HG03354 (cell line): ENCODE measurements at regions not wholly inside any gene's neighbourhood (a gene's known extent, or its start where the extent isn't known, plus 50 kb on each side); places are given as distances from the start of the nearest gene placed in this dataset.

ENCODE experiments used
- ATAC-seq: cut with Tn5 transposase; IDR thresholded peaks from one replicate; pipeline ENCODE4 v1.9.1; 2021; ENCODE audit warnings: mild to moderate bottlenecking; ENCODE audit not compliant: unreplicated experiment, poor library complexity, severe bottlenecking

DNA sequence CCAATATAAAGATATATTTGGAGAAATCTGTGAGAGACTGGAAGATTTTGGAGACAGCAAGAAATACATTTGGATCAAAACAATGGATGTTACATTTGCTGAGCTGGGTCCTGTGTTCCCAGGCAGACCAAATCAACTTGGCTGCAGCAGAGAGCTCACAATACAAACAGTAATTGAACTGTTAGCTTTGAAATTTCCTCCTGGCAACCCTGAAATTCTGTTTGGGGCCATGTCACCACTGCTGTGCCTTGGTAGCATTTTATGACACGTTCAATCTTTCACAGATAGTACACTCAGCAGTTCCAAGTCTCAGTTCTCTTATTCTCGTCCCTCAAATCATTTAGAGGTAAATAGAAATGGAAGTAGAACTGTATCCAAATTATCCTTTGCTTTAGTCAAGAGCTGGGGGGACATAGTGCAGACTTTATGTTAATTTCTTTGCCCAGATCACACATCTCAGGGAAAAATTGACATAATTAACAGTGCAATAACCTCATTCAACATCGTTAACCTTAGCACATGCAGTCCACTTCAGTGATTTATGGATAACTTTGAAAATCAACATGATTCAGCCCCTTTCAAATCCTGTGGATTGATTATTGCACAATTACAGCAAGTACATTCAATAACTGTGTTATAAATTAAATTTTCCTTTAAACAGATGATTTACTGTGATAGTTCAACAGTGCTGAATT, 277.4 kb upstream of the MC4R start:
- ATAC-seq: no peak

DNA sequence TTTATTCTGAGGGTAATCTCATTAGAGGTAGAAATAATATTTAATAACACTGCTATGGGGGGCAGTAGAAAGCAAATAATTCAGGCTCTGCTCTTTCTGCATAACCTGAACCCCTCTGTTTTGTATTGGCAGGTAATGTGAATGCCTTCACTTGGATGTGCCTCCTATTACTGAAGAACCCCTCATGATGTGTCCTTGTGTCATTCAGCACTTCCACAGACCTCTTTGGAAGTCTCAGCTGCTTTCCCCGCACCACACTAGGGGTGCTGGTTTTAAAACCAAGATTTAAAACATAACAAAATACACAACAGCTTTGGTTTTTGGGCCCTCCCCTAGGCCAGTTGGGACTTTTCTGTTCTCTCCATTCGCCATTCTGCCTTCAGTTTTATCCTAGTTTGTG, 281.7 kb upstream of the MC4R start:
- no peak for ATAC-seq

DNA sequence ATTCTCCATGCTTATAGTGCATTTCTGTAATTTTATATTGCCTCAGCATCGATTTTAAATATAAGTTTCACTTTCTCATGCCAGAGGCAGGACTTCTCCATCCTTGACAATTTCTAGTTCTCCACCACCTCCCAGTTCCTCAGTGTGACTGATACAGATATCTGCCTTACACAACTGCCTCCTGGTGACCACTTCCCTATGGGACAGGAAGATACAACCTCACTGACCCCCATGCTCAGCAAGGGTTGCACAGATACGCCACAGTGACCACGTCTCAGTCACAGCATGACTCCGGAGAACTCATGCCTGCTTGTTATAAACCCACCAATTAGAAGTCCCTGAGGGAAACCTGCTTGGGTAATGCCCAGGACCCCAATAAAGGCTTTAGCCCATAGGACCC, 284.0 kb upstream of the MC4R start:
- ATAC-seq: no peak

DNA sequence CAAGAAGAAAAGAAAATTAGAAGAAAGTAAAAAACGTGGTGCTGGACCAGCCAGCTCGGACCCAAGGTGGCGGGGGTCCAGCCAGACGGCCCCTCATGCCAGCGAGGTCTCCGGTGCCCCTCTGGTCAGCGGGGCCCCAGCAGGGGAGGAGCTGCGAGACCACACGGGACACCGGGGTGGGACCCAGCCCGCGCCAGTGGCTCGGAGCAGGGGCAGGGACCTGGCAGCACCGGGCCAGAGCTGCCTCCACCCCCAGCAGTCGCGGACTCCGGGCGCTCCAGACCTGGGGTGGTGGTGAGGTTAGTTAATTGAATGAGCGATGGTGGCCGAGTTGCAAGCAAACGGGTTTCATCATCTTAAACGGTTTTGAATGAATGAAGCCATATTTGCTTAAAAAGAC, 289.9 kb upstream of the MC4R start:
- ATAC-seq: no peak

DNA sequence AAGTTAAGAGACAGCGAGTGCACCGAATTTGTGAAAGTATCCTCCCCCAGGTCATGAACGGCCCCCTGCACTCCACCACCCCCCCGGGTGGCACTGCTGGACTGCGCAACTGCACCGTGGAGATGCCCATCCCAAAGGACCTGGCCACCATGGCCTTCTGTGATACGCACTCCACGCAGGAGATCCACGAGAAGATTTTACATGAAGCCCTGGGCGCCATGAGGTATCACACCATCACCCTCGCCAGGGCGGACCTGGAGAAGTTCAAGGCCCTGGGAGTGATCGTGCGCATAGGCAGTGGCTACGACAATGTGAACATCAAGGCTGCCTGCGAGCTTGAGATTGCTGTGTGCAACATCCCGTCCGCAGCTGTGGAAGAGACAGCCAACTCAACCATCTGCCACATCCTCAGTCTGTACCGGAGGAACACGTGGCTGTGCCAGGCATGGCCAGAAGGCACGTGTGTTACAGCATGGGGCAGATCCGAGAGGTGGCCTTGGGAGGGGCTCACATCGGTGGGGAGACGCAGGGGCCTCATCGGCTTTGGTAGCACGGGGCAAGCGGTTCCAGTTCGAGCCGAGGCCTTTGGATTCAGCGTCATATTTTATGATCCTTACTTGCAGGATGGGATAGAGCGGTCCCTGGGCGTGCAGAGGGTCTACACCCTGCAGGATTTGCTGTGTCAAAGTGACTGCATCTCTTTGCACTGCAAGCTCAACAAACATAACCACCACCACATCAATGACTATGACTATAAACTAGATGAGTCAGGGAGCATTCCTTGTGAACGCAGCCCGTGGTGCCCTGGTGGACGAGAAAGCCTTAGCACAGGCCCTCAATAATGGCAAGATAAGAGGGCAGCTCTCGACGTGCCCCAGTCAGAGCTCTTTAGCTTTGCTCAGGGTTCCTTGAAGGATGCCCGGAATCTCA, 290.8 kb upstream of the MC4R start:
- ATAC-seq: no peak

DNA sequence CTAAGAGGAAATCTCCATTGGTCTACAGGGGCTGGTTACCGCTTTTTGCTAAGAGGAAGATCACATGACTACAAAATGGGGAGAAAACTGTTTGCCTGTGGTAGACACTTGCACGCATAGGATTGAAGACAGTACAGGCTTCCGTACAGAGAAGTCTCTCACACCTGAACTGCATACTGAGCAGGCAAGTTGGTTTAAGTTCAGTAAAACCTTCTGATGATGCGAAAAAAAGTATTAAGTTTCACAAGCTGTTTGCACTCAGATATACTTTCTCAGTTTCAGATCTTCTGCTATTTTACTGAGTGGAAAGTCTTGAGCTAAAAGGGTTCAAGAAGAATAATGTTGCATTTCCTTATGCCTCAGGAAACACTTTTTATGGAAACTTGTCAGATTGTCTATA, 292.2 kb upstream of the MC4R start:
- peak; percentile 66 for ATAC-seq

DNA sequence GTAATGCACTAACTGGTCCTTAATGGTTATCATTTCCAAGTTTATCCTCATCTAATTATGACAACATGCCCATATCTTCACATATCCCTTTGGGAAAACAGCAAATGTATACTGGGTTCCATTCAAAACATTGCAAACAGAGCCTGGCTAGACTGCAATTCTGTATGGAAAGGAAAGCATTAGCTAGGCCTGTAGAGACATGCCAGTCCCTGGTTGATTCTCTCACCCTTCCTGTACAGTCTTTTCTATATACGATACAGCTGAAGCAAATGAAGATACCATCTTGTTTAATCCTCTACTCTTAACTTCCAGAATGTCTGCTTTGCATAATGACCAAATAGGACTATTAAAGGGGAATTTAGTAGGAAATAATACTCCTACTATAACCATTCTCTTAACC, 294.4 kb upstream of the MC4R start:
- ATAC-seq: no peak

DNA sequence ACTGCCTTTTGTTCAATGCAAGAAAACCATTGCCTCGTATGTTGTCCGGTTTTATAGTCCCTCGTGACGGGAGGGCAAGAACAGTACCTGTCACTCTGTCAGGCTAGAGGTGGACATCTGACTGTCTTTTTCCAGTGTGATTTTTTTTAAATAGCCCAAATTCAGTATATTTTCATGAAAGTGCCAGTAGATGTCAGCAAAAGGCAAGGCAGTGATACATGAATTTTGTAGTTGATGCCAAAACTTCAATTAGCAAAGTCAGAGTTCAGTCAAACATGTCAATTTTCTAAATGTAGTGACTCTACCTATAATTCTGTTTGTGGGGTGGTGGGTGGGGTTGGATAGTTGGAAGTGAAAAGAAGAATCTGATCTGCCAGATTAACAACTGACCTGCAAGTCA, 296.0 kb upstream of the MC4R start:
- no peak for ATAC-seq

DNA sequence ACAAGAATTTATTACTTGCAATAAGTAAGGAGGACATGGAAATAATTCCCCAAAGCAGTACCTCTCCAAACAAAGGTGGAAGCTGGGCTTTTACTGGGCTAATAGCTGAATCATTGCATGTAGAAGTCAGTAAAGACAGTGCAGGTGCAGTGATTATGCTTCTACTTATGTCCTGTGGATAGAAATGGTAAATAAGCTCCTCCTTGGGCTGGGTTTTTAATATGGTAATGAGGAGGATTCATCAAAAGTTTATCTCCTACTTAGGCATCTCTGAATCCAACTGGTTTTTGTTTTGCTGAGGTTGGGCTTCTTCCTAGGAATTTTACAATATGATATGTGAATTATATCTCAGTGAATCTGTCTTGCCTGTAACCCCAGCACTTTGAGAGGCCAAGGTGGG, 297.4 kb upstream of the MC4R start:
- no peak for ATAC-seq

DNA sequence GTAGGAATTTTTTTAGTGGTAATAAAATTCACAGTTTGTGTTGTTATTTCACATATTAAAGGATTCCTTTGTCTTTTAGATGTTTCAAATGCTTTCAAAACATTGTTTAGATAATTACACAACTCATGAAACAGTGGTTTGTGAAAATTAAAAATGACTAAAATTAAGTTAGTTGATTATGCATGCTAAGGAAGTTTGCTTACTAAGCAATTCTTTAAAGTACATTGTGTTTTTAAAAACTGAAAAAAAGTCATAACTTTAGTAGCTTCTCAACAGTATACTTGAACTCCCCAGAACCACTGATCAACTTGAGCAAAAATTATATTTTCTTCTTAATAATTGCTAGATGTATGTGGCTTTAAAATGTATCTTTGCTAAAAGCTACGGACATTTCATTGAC, 298.4 kb upstream of the MC4R start:
- no peak for ATAC-seq

DNA sequence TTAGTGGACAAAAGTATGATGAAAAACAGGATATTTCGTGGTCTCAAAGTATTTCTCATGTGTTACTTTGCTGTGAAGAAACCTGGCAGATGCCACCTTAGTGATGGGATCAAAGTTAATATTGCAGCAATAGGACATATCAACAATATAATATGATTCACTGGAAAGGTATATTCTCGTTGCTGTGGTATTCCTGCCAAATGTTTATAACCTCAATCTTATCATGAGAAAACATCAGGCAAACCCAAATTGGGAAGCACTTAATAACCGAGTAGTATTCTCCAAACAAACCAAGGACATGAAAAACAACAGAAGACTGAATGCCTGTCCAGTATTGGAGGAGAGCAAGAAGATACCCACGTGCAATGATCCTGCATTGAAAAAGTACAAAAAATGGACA, 302.6 kb upstream of the MC4R start:
- ATAC-seq: no peak

DNA sequence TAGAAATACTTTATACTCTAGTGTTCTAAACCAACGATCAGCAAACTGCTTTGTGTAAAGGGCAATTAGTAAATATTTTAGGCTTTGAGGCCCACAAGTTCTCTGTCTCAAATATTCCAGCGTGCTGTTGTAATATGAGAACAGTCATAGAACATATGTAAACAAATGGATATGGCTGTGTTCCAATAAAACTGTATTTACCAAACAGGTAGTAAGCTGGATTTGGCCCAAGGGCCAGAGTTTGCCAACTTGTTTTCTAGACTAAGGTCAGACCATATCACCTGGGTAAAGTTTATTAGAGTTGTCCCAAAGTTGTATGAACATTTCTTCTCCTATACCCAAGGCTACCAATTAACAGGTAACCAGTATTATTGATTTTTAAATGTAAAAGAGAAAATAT, 303.2 kb upstream of the MC4R start:
- no peak for ATAC-seq

DNA sequence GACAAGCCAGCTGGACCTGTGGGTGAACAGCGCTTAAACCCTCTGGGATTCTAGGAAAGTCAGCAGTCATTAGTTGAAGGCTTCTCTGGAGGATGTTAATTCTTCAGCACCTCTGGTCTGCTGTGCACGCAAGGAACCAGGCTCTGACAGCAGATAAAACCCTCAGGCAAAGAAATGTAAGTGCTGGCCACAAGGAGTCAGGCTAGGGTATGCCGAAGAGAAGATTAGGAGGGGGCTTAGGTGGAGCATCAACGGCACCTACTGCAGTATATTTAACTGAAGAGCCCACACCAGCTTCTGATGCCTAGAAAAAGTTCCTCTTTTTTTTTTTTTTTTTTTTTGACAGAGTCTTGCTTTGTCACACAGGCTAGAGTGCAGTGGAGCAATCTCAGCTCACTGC, 304.2 kb upstream of the MC4R start:
- ATAC-seq: no peak

DNA sequence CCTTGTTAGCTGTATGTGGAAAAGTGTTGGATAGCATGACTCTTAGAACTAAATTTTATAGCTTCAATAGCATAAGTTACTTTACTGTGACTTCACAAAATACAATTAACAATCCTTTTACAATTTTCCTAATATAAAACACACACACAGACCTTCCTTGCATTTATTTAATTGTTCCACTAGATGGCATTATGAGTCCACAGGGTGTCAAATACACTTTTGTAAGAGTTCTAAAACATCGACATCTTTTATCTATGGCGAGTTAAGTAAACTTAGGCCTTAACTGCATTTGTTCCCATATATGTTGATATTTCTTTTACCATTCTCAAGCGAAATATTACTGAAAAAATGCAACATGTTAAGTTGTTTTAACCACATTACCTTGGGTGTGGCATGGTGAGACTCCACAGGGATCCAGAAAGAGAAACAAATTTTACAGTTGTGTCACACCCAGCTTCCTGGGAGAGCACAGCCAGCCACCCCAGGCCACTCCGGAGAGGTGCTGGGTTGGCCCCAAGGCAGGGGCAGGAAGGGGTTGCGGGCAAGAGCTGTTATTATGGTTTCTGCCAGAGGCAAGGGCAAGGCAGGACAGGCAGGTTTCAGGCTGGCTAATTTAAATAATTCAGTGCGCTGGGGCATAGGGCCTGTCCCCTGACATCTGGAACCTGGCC, 312.4 kb upstream of the MC4R start:
- ATAC-seq: peak; percentile 75

DNA sequence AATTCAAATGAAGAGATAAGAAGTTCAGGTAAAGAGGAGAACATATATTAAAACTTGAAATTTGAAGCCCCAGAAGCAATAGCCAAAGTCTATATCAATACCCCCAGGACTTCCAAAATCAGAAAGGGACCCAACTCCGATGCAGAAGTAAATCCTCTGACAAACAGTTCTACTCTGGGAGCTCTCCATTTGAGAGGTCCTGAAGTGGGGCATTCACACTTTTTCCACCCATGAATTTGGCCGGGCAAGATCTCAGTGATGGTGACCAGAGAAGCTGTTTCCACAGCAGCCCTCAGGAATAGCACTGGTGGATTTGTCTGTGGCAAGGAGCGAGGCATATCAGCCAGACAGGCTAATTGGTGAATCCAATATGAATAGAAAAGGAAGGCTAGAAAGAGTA, 313.6 kb upstream of the MC4R start:
- no peak for ATAC-seq

DNA sequence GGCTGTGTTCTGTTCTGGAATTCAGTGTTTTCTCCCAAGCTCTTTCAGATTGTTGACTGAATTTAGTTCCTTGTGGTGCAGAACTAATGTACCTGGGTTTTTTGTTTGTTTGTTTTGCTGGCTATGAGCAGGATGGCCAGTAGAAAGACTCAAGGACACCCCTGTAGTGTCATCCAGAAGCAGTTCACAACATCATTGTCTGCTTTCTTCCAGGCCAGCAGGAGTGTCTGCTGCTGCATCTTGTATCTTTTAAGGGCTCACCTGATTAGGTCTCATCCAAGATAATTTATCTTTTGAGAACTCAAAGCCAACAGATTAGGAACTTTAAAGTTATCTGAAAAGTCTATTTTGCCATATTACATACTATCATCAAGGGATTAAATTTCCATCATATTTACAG, 318.5 kb upstream of the MC4R start:
- ATAC-seq: no peak

DNA sequence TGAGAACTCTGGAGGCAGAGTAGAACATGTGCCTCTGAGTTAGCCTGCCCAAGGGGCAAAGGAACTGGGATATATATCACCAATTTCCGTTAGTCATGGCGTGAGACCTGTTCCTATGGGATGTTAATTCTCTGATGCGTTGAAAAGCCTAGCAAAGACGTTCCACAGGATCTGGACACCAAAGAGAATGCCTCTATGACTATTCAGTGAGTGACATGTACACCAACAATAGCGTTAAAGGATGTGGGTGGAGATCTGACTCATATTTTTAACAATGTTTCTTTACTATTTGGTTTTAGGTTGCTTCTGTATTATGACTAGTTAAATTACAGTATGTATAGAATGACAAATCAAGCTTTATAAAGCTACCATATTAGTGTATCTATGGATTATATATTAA, 320.9 kb upstream of the MC4R start:
- no peak for ATAC-seq

DNA sequence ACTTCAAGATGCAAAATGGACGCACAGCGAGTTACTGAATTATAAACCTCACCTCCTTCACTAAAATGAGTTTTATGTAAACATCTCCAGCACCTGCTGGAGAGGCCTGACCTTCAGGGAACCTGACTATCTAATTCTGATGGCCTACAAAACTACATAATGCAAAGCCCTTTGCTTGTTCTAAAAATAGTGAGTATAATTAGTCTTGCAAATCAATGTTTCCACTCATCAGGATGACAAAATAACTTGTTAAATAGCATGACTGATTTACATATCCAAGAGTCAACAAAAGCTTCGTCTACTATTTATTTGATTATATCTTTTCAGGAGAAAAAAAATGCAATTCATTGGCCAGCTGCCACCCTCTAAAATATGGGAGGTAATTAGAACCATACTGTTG, 326.3 kb upstream of the MC4R start:
- no peak for ATAC-seq

DNA sequence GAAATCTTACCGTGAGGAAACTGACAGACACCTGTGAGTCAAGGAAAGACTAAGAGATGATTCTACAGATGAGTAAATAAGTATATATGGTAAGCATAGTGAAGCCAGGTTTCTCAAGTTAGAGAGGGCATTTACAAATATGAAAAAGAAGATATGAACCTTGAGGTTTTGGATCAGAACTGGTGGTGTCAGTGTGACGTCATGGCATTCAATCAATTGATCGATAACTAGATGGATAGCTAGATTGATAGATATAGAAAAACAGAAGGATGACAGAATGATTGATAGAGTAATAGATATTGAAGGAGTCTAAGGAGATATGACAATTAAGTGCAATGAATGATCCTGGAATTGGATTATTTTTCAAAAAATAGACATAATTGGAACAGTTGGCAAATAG, 350.2 kb upstream of the MC4R start:
- no peak for ATAC-seq

DNA sequence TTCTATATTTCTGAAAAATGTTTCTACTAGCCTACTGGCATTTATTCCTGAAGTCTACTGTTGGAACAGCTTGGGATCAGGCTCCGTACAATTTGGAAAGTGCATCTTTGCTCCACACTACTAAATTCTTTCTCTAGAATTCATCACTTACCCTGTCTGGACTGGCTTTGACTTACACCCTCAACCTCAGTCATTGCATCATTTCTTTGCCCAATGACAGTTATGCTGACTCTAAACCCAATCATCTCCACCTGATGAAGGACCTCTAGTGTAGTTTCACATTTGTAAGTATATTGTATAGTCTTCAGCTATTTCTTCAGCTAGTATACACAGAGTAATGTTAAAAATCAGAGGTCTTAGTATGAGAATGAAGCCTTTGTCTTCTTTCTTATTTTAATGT, 359.6 kb upstream of the MC4R start:
- no peak for ATAC-seq

DNA sequence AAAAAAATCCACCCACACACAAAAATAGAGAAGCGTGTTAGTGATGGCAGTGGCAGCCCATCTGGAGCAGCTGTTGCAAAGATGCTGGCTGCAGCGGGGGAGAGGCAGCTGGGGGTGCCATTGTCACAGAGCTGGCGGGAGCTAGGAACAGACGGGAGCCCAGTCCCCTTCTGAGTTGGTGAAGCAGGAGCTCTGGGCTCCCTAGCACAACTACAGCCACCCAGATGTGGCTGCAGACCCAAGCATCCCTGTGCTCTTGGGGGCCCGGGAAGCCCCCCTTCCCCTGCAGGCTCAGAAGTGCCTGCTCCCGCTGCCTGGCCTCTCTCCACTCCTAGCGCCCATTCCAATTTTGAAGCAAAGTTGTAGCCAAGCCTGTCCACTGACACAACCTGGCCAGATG, 366.6 kb upstream of the MC4R start:
- no peak for ATAC-seq
